ENCODE measurements at regions not wholly inside any gene's neighbourhood (a gene's known extent, or its start where the extent isn't known, plus 50 kb on each side); places are given as distances from the start of the nearest gene placed in this dataset.
A peak's percentile ranks its signal among the peaks of the same experiment; 100 is the strongest.

DNA sequence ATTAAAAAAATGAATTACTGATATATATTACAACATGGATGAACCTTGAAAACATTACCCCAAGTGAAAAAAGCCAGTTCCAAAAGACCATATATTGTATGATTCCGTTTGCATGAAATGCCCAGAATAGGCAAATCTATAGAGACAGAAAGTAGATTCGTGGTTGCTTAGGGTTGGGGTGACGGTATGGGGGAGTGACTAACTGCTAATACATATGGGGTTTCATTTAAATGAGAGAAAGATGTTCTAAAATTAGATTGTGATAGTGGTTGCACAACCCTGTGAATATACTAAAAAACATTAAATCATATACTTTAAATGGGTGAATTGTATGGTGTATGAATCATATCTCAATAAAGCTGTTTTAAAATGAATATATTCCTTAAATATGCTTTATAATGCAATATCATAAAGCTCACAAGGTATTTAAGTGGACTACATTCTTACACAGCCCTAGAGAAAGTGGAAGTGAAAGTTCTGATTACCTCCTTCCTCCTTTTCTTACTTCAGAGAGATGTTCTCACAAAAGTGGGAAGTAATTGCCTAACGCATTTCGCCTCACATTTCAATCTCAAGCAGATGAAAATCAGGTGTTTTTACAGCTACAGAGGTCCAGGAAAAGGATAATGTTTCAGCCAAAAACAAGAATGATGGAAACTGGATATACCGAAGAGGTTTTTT is 142.7 kb upstream of the GNAO1 start:
- H3K9me3 ChIP-seq (replicated peaks; ENCODE audit: control insufficient read depth, insufficient read depth, low read length) = no peaks in the 10 kb centered on the region
- H3K4me2 ChIP-seq (ENCODE audit: control insufficient read depth, insufficient read depth) = peak overlapping the region; percentile 33; the same call in 1 of the 2 replicates
- POLR2A ChIA-PET = no interaction called here
- no peak overlapping the region for H2AFZ ChIP-seq (ENCODE audit: control insufficient read depth, low read depth, low read length)
- H3K4me1 ChIP-seq (ENCODE audit: control insufficient read depth, insufficient read depth, low read length) = peaks cover 7% of the 10 kb centered on the region; the same call in 1 of the 2 replicates
- H3K9ac ChIP-seq (ENCODE audit: control insufficient read depth, insufficient read depth, low read length) = no peak overlapping the region
- H3K27ac ChIP-seq (ENCODE audit: control insufficient read depth, insufficient read depth) = no peak overlapping the region
- no peaks in the 10 kb centered on the region for H3K36me3 ChIP-seq (ENCODE audit: control insufficient read depth in 2 of 2, insufficient read depth in 2 of 2, low read length in 1 of 2)
- in situ Hi-C loops (cut with MboI) = no loop called here
- SMC1A ChIA-PET (ENCODE audit: uncharacterized antibody, unreplicated experiment) = interaction anchor here (0.8 kb wide), 1 partner anchor 114 kb away, joined by 3 read pairs; no protein-coding TSS in a partner anchor
- FAIRE-seq (peak; percentile 96), DNase-seq (ENCODE audit: low read depth, low spot score) (peak; percentile 27), ATAC-seq (peak; percentile 96)
- 2% methylated on average over 6 of the region's 6 CpGs for WGBS (ENCODE audit: insufficient coverage, insufficient replicate concordance, low lambda C conversion rate, missing lambda C conversion rate)
- no peaks in the 10 kb centered on the region for H3K79me2 ChIP-seq (ENCODE audit: control insufficient read depth, insufficient read depth, low read length)
- no peaks in the 10 kb centered on the region; a peak in 1 of 4 replicates for H3K27me3 ChIP-seq (replicated peaks in 1 of 2; ENCODE audit: control insufficient read depth in 2 of 2, insufficient read depth in 2 of 2, low read length in 1 of 2)
- no peaks in the 10 kb centered on the region for H4K20me1 ChIP-seq (ENCODE audit: control insufficient read depth, insufficient read depth)
- RAD21 ChIA-PET (ENCODE audit: unreplicated experiment) = interaction anchor here (0.6 kb wide), 1 partner anchor 231 kb away, joined by 3 read pairs; no protein-coding TSS in a partner anchor
- no peak overlapping the region for H3K4me3 ChIP-seq
- BruUV-seq (replicated peaks) = no TSS peak
- intact Hi-C loops (cut with micrococcal nuclease; ENCODE audit: unreplicated experiment) = no loop called here
- CTCF ChIA-PET = no interaction called here
- no peak for TF ChIP-seq NR2F1 (conservative IDR thresholded peaks at IDR 0.05)
- TF ChIP-seq CBFB (IDR thresholded peaks at IDR 0.05; ENCODE audit: low read depth) = no peak
- no peak for TF ChIP-seq FOXM1 (IDR thresholded peaks at IDR 0.05; ENCODE audit: low read depth, low read length)
- TF ChIP-seq LARP7 (IDR thresholded peaks at IDR 0.05) = no peak
- peak; percentile 82 for TF ChIP-seq SPI1 (IDR thresholded peaks at IDR 0.05; ENCODE audit: borderline replicate concordance, insufficient read depth, low read depth, low read length)
- no peak for TF ChIP-seq ETV6 (conservative IDR thresholded peaks at IDR 0.05 in 1 of 2, IDR thresholded peaks at IDR 0.05 in 1 of 2; ENCODE audit: borderline replicate concordance in 1 of 2, low read depth in 1 of 2)
- no peak for TF ChIP-seq MXI1 (IDR thresholded peaks at IDR 0.05; ENCODE audit: low read depth, low read length)
- TF ChIP-seq, protein P1, sequence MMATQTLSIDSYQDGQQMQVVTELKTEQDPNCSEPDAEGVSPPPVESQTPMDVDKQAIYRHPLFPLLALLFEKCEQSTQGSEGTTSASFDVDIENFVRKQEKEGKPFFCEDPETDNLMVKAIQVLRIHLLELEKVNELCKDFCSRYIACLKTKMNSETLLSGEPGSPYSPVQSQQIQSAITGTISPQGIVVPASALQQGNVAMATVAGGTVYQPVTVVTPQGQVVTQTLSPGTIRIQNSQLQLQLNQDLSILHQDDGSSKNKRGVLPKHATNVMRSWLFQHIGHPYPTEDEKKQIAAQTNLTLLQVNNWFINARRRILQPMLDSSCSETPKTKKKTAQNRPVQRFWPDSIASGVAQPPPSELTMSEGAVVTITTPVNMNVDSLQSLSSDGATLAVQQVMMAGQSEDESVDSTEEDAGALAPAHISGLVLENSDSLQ (IDR thresholded peaks at IDR 0.05) = no peak
- no peak for TF ChIP-seq TBL1XR1 (IDR thresholded peaks at IDR 0.05; ENCODE audit: low read depth, low read length)
- TF ChIP-seq, protein P2, sequence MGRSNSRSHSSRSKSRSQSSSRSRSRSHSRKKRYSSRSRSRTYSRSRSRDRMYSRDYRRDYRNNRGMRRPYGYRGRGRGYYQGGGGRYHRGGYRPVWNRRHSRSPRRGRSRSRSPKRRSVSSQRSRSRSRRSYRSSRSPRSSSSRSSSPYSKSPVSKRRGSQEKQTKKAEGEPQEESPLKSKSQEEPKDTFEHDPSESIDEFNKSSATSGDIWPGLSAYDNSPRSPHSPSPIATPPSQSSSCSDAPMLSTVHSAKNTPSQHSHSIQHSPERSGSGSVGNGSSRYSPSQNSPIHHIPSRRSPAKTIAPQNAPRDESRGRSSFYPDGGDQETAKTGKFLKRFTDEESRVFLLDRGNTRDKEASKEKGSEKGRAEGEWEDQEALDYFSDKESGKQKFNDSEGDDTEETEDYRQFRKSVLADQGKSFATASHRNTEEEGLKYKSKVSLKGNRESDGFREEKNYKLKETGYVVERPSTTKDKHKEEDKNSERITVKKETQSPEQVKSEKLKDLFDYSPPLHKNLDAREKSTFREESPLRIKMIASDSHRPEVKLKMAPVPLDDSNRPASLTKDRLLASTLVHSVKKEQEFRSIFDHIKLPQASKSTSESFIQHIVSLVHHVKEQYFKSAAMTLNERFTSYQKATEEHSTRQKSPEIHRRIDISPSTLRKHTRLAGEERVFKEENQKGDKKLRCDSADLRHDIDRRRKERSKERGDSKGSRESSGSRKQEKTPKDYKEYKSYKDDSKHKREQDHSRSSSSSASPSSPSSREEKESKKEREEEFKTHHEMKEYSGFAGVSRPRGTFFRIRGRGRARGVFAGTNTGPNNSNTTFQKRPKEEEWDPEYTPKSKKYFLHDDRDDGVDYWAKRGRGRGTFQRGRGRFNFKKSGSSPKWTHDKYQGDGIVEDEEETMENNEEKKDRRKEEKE (IDR thresholded peaks at IDR 0.05) = no peak
- no peak for TF ChIP-seq MTA2 (IDR thresholded peaks at IDR 0.05; ENCODE audit: low read depth)
- TF ChIP-seq, protein P3, sequence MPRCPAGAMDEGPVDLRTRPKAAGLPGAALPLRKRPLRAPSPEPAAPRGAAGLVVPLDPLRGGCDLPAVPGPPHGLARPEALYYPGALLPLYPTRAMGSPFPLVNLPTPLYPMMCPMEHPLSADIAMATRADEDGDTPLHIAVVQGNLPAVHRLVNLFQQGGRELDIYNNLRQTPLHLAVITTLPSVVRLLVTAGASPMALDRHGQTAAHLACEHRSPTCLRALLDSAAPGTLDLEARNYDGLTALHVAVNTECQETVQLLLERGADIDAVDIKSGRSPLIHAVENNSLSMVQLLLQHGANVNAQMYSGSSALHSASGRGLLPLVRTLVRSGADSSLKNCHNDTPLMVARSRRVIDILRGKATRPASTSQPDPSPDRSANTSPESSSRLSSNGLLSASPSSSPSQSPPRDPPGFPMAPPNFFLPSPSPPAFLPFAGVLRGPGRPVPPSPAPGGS (IDR thresholded peaks at IDR 0.05; ENCODE audit: borderline replicate concordance, insufficient read depth, low read depth, low read length, poor library complexity, severe bottlenecking) = no peak
- TF ChIP-seq ZBTB11 (CRISPR knock-in tag; IDR thresholded peaks at IDR 0.05) = no peak
- TF ChIP-seq NFYA (IDR thresholded peaks at IDR 0.05; ENCODE audit: borderline replicate concordance, low read depth, low read length) = no peak
- no peak for TF ChIP-seq FOXK2 (IDR thresholded peaks at IDR 0.05)

Measured in GM12878 (cell line).